ENCODE measurements at regions not wholly inside any gene's neighbourhood (a gene's known extent, or its start where the extent isn't known, plus 50 kb on each side); places are given as distances from the start of the nearest gene placed in this dataset.

GRCh38 chr3:120855665-120856437 is 52.2 kb upstream of the STXBP5L start:
- Histone ChIP-seq H3K36me3 (no peaks in the 10 kb centered on the region), H3K9me3 (no peaks in the 10 kb centered on the region), H3K27ac (peak overlapping the region; percentile 71 to 88 (median 86)), H3K4me3 (replicated peaks in 1 of 3) (no peak overlapping the region), H3K4me1 (peaks cover 25 to 29% of the 10 kb centered on the region in 2 donors), H3K27me3 (no peaks in the 10 kb centered on the region)
- peak; percentile 96 to 97 for DNase-seq
- intact Hi-C loops (cut with DNase I): no loop called here
- TF ChIP-seq POLR2A (IDR thresholded peaks at IDR 0.05) (peak in 1 of 2 donors; percentile 62), CTCF (IDR thresholded peaks at IDR 0.05) (no peak)
- WGBS, 2 donors: 17 to 19% methylated on average over 7 of the region's 7 CpGs
